HEK293T (cell line): ENCODE measurements at regions not wholly inside any gene's neighbourhood (a gene's known extent, or its start where the extent isn't known, plus 50 kb on each side); places are given as distances from the start of the nearest gene placed in this dataset.

Experiments used
- CTCF ChIA-PET: fragments of 350-600 bp; formaldehyde crosslinking; extraction: SDS; loops from one replicate; lab custom pipeline; 2021; ENCODE audit warnings: antibody characterized with exemption, inconsistent platforms; lab: Yijun Ruan, JAX
- POLR2A ChIA-PET: fragments of 350-600 bp; formaldehyde crosslinking; extraction: SDS; loops from one replicate; lab custom pipeline; 2020; ENCODE audit warnings: antibody characterized with exemption, inconsistent platforms; lab: Yijun Ruan, JAX
- DNase-seq: peaks from one replicate; pipeline ENCODE4 v3.0.0; 2012; ENCODE audit warnings: mixed read lengths; ENCODE audit errors: extremely low spot score
- ARNT ChIP-seq: fragments of 450-650 bp; IDR thresholded peaks from 2 replicates; pipeline ENCODE4 v1.6.1; 2017; ENCODE audit warnings: mild to moderate bottlenecking
- BHLHE40 ChIP-seq: fragments of 450-650 bp; IDR thresholded peaks from 2 replicates; pipeline ENCODE4 v1.6.1; 2016; ENCODE audit warnings: mild to moderate bottlenecking, moderate library complexity, borderline replicate concordance
- CTBP1 ChIP-seq: fragments of 450-650 bp; IDR thresholded peaks from 2 replicates; pipeline ENCODE4 v1.6.1; 2016; ENCODE audit warnings: borderline replicate concordance
- ELF4 ChIP-seq: fragments of 450-650 bp; IDR thresholded peaks from 2 replicates; pipeline ENCODE4 v1.6.1; 2017; ENCODE audit warnings: antibody characterized with exemption
- FOXA1 ChIP-seq: fragments of 450-650 bp; IDR thresholded peaks from 2 replicates; pipeline ENCODE4 v1.6.1; 2016; ENCODE audit warnings: mild to moderate bottlenecking
- FOXK2 ChIP-seq: fragments of 450-650 bp; IDR thresholded peaks from 2 replicates; pipeline ENCODE4 v1.6.1; 2016; ENCODE audit warnings: mild to moderate bottlenecking
- FOXM1 ChIP-seq: fragments of 450-650 bp; IDR thresholded peaks from 2 replicates; pipeline ENCODE4 v1.6.1; 2017; ENCODE audit warnings: mild to moderate bottlenecking, borderline replicate concordance
- HDGF ChIP-seq: fragments of 450-650 bp; IDR thresholded peaks from 2 replicates; pipeline ENCODE4 v1.6.1; 2017; ENCODE audit warnings: antibody characterized with exemption, borderline replicate concordance
- L3MBTL2 ChIP-seq: fragments of 450-650 bp; conservative IDR thresholded peaks from 2 replicates; pipeline ENCODE4 v1.6.1; 2016; ENCODE audit warnings: mild to moderate bottlenecking
- LEF1 ChIP-seq: fragments of 450-650 bp; IDR thresholded peaks from 2 replicates; pipeline ENCODE4 v1.6.1; 2017; ENCODE audit warnings: mild to moderate bottlenecking, borderline replicate concordance
- NFRKB ChIP-seq: fragments of 450-650 bp; IDR thresholded peaks from 2 replicates; pipeline ENCODE4 v1.6.1; 2016; ENCODE audit warnings: mild to moderate bottlenecking, moderate library complexity
- SP1 ChIP-seq: fragments of 450-650 bp; IDR thresholded peaks from 2 replicates; pipeline ENCODE4 v1.6.1; 2017
- SUZ12 ChIP-seq: fragments of 450-650 bp; IDR thresholded peaks from 2 replicates; pipeline ENCODE4 v1.6.1; 2016; ENCODE audit warnings: mild to moderate bottlenecking
- TARDBP ChIP-seq: fragments of 450-650 bp; IDR thresholded peaks from 2 replicates; pipeline ENCODE4 v1.6.1; 2016
- ZNF384 ChIP-seq: fragments of 450-650 bp; IDR thresholded peaks from 2 replicates; pipeline ENCODE4 v1.6.1; 2016
- TF ChIP-seq, protein P1 (sequence below): fragments of 450-650 bp; IDR thresholded peaks from 2 replicates; pipeline ENCODE4 v1.6.1; 2016

DNA sequence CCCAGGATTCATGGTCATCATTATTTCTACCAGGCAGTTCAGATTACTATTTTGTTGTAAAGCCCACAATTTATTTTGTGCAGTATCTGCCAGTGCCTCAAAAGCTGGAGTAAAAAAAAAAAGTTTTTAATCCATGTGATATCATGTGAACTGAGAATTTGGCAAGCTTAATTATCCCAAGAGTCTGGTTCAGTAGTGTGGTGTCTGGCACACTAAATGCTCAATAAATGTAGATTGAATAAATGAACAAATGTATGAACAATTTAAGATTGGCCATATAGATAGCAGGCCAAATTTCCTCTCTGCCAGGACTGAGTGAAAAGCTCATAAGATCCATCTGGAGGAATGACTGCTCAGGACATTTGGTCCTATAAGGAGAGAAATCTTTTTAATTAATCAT lies 533.0 kb downstream of the TLE1 start:
- TF ChIP-seq ZNF384 (no peak), BHLHE40 (no peak), CTBP1 (no peak), SUZ12 (no peak), L3MBTL2 (no peak), HDGF (no peak), TARDBP (no peak), FOXK2 (no peak), FOXA1 (no peak), ELF4 (no peak)
- TF ChIP-seq, protein P1, sequence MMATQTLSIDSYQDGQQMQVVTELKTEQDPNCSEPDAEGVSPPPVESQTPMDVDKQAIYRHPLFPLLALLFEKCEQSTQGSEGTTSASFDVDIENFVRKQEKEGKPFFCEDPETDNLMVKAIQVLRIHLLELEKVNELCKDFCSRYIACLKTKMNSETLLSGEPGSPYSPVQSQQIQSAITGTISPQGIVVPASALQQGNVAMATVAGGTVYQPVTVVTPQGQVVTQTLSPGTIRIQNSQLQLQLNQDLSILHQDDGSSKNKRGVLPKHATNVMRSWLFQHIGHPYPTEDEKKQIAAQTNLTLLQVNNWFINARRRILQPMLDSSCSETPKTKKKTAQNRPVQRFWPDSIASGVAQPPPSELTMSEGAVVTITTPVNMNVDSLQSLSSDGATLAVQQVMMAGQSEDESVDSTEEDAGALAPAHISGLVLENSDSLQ: no peak
- ChIA-PET POLR2A (no interaction called here), CTCF (no interaction called here)
- DNase-seq: no peak

DNA sequence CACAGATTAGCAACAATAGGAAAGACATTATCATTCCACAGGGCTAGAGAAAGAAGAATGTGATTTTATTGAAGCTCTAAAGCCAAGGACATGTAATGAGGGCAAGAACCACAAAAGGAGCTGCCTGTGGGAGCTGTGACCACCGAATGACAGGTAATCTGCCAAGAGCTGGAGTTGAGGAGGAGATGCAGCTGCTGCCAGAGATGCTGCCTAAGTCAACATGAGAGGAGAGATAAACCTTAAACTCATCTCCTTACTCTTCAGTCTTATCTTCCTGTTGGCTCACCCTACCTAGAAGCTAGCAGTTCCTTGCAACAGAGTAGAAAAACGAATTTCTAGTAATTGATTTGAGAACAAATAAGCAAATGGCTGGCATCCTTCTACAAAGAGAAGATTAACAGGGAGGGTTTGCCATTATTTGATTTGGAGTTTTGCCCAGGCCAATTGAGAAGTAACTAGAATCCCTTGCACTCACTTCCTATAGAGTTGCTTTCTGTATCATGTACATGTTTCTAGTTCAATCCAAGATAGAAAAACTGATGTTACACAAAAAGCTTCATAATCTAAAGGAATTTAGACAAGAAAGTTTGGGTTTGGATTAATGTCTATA lies 539.2 kb downstream of the TLE1 start:
- POLR2A ChIA-PET: no interaction called here
- no peak for DNase-seq
- no peak for TF ChIP-seq FOXA1
- TF ChIP-seq ZNF384: no peak
- TF ChIP-seq ARNT: no peak
- no peak for TF ChIP-seq CTBP1
- no peak for TF ChIP-seq LEF1
- TF ChIP-seq, protein P1: no peak
- no peak for TF ChIP-seq FOXK2
- TF ChIP-seq SUZ12: no peak
- TF ChIP-seq NFRKB: no peak
- TF ChIP-seq TARDBP: no peak
- no peak for TF ChIP-seq L3MBTL2
- no peak for TF ChIP-seq FOXM1
- TF ChIP-seq SP1: no peak
- no peak for TF ChIP-seq ELF4
- TF ChIP-seq HDGF: no peak
- TF ChIP-seq BHLHE40: no peak
- CTCF ChIA-PET: no interaction called here

DNA sequence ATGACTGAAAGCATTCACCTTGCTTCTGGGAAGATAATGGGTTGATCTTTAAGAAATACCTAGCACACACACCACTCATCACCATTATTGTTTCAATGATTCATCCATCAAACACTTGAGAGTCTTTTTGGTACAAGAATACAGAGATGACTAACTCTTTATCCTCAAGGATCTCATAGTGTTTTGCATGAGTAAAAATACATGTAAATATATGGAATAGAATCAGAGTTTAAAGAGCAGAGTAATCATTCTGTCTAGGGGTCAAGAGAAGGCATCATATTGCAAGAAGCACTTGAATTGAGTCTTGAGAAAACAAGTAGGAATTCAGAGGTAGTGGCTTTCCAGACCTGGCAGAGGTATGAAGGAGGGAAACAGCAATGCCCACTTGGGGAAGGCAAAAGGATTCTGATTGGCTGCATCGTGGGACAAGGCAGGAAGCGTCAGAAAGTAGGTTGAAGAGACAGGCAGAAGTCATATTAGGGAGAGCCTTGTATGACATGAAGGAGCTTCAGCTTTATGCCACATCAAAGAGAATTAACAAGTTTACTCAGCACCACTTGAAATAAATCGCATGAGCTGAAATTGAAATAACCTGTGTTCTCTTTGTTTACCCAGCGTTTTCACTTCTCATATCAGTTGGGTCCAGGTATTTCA lies 542.5 kb downstream of the TLE1 start:
- DNase-seq: no peak
- CTCF ChIA-PET: no interaction called here
- TF ChIP-seq SUZ12: no peak
- no peak for TF ChIP-seq FOXK2
- POLR2A ChIA-PET: no interaction called here

DNA sequence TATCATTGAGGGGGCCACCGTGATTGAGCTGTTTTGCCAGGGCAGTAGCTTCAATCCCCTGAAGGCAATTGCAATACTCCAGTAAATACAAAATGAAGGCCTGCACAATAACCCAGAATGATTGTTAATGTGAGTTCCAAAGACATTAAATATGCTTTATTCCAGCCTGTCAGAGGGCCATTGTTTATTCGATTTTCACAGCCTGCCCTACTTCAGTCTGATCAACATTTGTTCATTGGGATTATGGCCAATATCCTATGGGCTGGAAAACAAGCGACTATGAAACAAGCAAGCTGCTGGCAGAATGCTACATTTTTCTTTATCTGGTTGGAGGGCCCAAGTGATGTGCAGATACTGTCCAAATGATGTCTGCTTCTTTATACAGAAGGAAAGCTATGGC lies 543.1 kb downstream of the TLE1 start:
- POLR2A ChIA-PET: no interaction called here
- CTCF ChIA-PET: no interaction called here
- DNase-seq: no peak
- TF ChIP-seq CTBP1 (no peak), LEF1 (no peak), FOXA1 (no peak), FOXK2 (no peak), ELF4 (no peak), FOXM1 (no peak), ARNT (no peak), ZNF384 (no peak), NFRKB (no peak), SP1 (no peak), SUZ12 (no peak), HDGF (no peak), TARDBP (no peak)
- TF ChIP-seq, protein P1: no peak

DNA sequence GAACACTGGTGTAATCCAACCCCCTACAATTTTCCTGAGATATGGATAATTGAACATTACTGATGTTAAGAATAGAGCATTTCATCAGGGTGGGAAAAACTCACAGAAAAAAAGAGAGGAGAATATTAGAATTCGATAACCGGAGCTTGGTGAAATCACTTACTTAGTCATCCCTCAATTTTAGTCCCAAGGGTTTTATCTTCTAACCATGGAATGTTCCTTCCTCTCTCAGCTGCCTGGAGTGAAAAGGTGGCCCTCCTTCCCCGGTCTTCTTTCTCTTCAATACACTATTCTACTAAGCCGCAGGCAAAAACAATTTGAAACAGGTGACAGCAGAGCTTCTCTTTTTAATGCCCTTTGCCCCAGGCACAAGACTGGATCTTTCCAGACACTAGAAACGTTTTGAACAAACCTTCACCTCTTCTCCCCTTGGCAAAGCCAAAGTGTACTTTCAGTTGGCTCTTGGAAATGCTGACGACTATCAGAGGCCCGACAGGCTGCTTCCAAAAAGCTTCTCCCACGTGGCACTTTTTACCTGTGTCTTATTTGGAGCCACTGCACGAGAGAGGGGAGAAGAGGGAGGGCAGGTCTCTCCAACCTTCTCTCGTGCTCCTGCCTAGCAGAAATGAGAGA lies 543.9 kb downstream of the TLE1 start:
- ChIA-PET POLR2A (no interaction called here), CTCF (no interaction called here)
- TF ChIP-seq, protein P1: no peak
- TF ChIP-seq FOXK2 (no peak), HDGF (no peak), ZNF384 (no peak), FOXM1 (no peak), TARDBP (no peak), BHLHE40 (no peak), CTBP1 (no peak), SP1 (no peak), NFRKB (no peak), SUZ12 (no peak), ARNT (no peak), LEF1 (no peak)
- DNase-seq: no peak

DNA sequence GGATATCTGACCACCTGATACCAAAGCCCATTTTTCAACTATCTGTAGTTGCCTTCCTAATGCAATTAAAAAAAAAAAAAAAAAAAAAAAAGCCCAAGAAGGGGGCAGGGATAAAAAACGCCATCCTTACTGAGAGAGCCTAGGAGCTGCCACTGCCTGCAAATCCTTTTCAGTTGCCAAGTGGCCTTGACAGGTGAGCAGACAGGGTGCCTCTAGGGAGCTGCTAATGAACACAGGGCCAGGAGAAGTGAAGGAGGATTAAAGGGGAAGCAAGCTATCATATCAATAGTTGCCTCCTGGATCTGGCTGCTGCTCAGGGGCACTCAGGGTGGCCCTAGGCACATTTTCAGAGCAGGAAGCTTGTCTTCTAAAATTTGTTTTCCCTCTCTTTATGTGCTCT lies 547.4 kb downstream of the TLE1 start:
- CTCF ChIA-PET: no interaction called here

More for the DNA sequence above, 547.4 kb downstream of the TLE1 start:
- DNase-seq: no peak
- TF ChIP-seq SUZ12 (no peak), FOXK2 (no peak), BHLHE40 (no peak), TARDBP (no peak), L3MBTL2 (no peak), ZNF384 (no peak), SP1 (no peak), NFRKB (no peak), HDGF (no peak), FOXA1 (no peak), FOXM1 (no peak), LEF1 (no peak), CTBP1 (no peak), ELF4 (no peak)
- TF ChIP-seq, protein P1: no peak
- POLR2A ChIA-PET: no interaction called here
